Adrenal gland (tissue), 9 donors: ENCODE measurements at regions not wholly inside any gene's neighbourhood (a gene's known extent, or its start where the extent isn't known, plus 50 kb on each side); places are given as distances from the start of the nearest gene placed in this dataset.

Experiments
- DNase-seq, 7 donors: peaks; one replicate each; pipeline ENCODE4 v3.0.0-alpha.2; 2019 to 2020
- H3K27ac ChIP-seq, 5 donors: fragments of 200-600 bp; sonication (generic) in 4 of 5; 1 replicate in 3 of 5; 2 replicates in 2 of 5; pipeline versions ENCODE4 v1.5.1 to v1.8.0; 2016 to 2020; ENCODE audit warnings: mild to moderate bottlenecking in 1 of 5
- H3K27me3 ChIP-seq: fragments of 200-600 bp; 2 replicates; pipeline ENCODE4 v1.8.0; 2021
- H3K36me3 ChIP-seq, 2 donors: fragments of 200-600 bp; replicated peaks in 1 of 2; 1 replicate in 1 of 2; 2 replicates in 1 of 2; pipeline versions ENCODE4 v1.5.1 to v1.8.0; 2018 to 2022
- H3K4me1 ChIP-seq, 2 donors: fragments of 200-600 bp; replicated peaks in 1 of 2; 1 replicate in 1 of 2; 2 replicates in 1 of 2; pipeline versions ENCODE4 v1.5.1 to v1.8.0; 2018 to 2021
- H3K4me3 ChIP-seq, 4 donors: fragments of 200-600 bp; sonication (generic) in 3 of 4; one replicate each; pipeline ENCODE4 v1.5.1; 2016 to 2018
- H3K9me3 ChIP-seq, 3 donors: fragments of 200-600 bp; sonication (generic) in 1 of 3; replicated peaks in 1 of 3; 1 replicate in 2 of 3; 2 replicates in 1 of 3; pipeline versions ENCODE4 v1.5.1 to v1.8.0; 2016 to 2021
- CTCF ChIP-seq, 6 experiments: fragments of 450-650 bp in 4 of 6; fragments of 200-600 bp in 2 of 6; sonication (generic) in 1 of 6; IDR thresholded peaks; 1 replicate in 5 of 6; 2 replicates in 1 of 6; pipeline versions ENCODE4 v1.5.1 to v1.8.0; 2016 to 2021; ENCODE audit warnings: antibody characterized with exemption in 6 of 6, mild to moderate bottlenecking in 2 of 6, moderate library complexity in 1 of 6
- POLR2A ChIP-seq, 2 donors: fragments of 450-650 bp; IDR thresholded peaks; one replicate each; pipeline ENCODE4 v1.6.1; 2017; ENCODE audit warnings: antibody characterized with exemption in 2 of 2, mild to moderate bottlenecking in 2 of 2, moderate library complexity in 1 of 2
- WGBS, 4 donors: extraction: QIAGEN DNeasy Blood & Tissue Kit in 2 of 4; methylation state at CpG; one replicate each; pipeline versions ENCODE4 v1.1.5 to v1.1.7; 2013 to 2017; 5-methylcytosine and 5-hydroxymethylcytosine counted together
- intact Hi-C, 2 donors: fragments of 100-400 bp; cut with DNase I; formaldehyde crosslinking; loops; one replicate each; pipeline versions ENCODE4 v1.14.1 to v1.15.0; 2022 to 2023
- donor health status: healthy with polysubstance abuse.
- donor health status: Bipolar disorder and iron deficiency.
- donor health status: DM: yes; HTN: yes; CAD: no.
- donor health status: DM: no; HTN: no; CAD: no.
- donor health status: DM: no; HTN: no; CAD: no.

- TF ChIP-seq POLR2A (IDR thresholded peaks at IDR 0.05) (no peak), CTCF (IDR thresholded peaks at IDR 0.05) (no peak)
- no peak overlapping the region for H3K4me3 ChIP-seq
- no peaks in the 10 kb centered on the region for H3K9me3 ChIP-seq
- intact Hi-C loops = no loop called here
- H3K27ac ChIP-seq = no peak overlapping the region
- DNase-seq = no peak
- H3K27me3 ChIP-seq = no peaks in the 10 kb centered on the region
- no peaks in the 10 kb centered on the region for H3K36me3 ChIP-seq
- WGBS, 4 donors = 82 to 86% (median 84%) methylated on average over 3 of the region's 3 CpGs
- H3K4me1 ChIP-seq = peaks cover 0 to 6% of the 10 kb centered on the region in 2 donors
These were observed 170.4 kb downstream of the NOC3L start for GRCh38 chr10:94192333-94192732.

- Histone ChIP-seq H3K9me3 (no peaks in the 10 kb centered on the region), H3K27ac (no peak overlapping the region), H3K4me3 (no peak overlapping the region), H3K4me1 (peaks cover 0 to 6% of the 10 kb centered on the region in 2 donors), H3K27me3 (no peaks in the 10 kb centered on the region), H3K36me3 (no peaks in the 10 kb centered on the region)
- 72 to 90% (median 80%) methylated on average over 1 of the region's 1 CpG for WGBS, 4 donors
- intact Hi-C loops = no loop called here
- TF ChIP-seq CTCF (IDR thresholded peaks at IDR 0.05) (no peak), POLR2A (IDR thresholded peaks at IDR 0.05) (no peak)
- DNase-seq = no peak
These were observed 169.8 kb downstream of the NOC3L start for GRCh38 chr10:94192974-94193373.

- no peak for DNase-seq
- TF ChIP-seq POLR2A (IDR thresholded peaks at IDR 0.05) (no peak), CTCF (IDR thresholded peaks at IDR 0.05) (no peak)
- H3K27ac ChIP-seq = no peak overlapping the region
- 48 to 72% (median 63%) methylated on average over 4 of the region's 4 CpGs for WGBS, 4 donors
- H3K4me3 ChIP-seq = no peak overlapping the region
- no peaks in the 10 kb centered on the region for H3K9me3 ChIP-seq
- intact Hi-C loops = no loop called here
- no peaks in the 10 kb centered on the region for H3K36me3 ChIP-seq
- no peaks in the 10 kb centered on the region for H3K27me3 ChIP-seq
- H3K4me1 ChIP-seq = peaks cover 0 to 6% of the 10 kb centered on the region in 2 donors
These were observed 169.2 kb downstream of the NOC3L start for GRCh38 chr10:94193466-94193924.

GRCh38 chr10:94194256-94194655 lies 168.5 kb downstream of the NOC3L start:
- no peak for DNase-seq
- no peaks in the 10 kb centered on the region for H3K36me3 ChIP-seq
- H3K27me3 ChIP-seq = no peaks in the 10 kb centered on the region
- intact Hi-C loops = no loop called here
- H3K4me1 ChIP-seq = peaks cover 0 to 6% of the 10 kb centered on the region in 2 donors
- TF ChIP-seq CTCF (IDR thresholded peaks at IDR 0.05) = no peak
- no peak for TF ChIP-seq POLR2A (IDR thresholded peaks at IDR 0.05)
- no peaks in the 10 kb centered on the region for H3K9me3 ChIP-seq
- H3K4me3 ChIP-seq = no peak overlapping the region
- WGBS, 4 donors = 9 to 22% (median 17%) methylated on average over 1 of the region's 1 CpG
- H3K27ac ChIP-seq = no peak overlapping the region
